ENCODE measurements at regions not wholly inside any gene's neighbourhood (a gene's known extent, or its start where the extent isn't known, plus 50 kb on each side); places are given as distances from the start of the nearest gene placed in this dataset.

GRCh38 chr15:79657722-79658121 lies 225.6 kb downstream of the MINAR1 start:
- TF ChIP-seq POLR2A (IDR thresholded peaks at IDR 0.05) (no peak), CTCF (IDR thresholded peaks at IDR 0.05) (no peak)
